K562 (cell line): ENCODE measurements at regions not wholly inside any gene's neighbourhood (a gene's known extent, or its start where the extent isn't known, plus 50 kb on each side); places are given as distances from the start of the nearest gene placed in this dataset.

Experiments
- ATAC-seq: fragments of 200-7000 bp; cut with Tn5 transposase; 3 replicates; pipeline ENCODE4 v1.9.1; 2020; ENCODE audit warnings: moderate library complexity
- BruUV-seq: library from RNA; stranded (reverse); fragments of 400-500 nt; replicated peaks from 2 replicates; lab custom pipeline; 2021; lab: Mats Ljungman, UMichigan
- CTCF ChIA-PET: fragments of 300-600 bp; formaldehyde crosslinking; extraction: SDS; loops from one replicate; lab custom pipeline; 2021; ENCODE audit warnings: low intra/inter-chr PET ratio; lab: Yijun Ruan, JAX
- POLR2A ChIA-PET: fragments of 300-600, 350-650 bp; sonication (Branson Sonifier 250); formaldehyde crosslinking; extraction: SDS; loops from one replicate; lab custom pipeline; 2021; ENCODE audit warnings: antibody characterized with exemption, inconsistent platforms; lab: Yijun Ruan, JAX
- DNase-seq, 4 experiments: peaks; one replicate each; pipeline versions ENCODE4 v3.0.0 to v3.0.0-alpha.2; 2011 to 2018; ENCODE audit warnings: low spot score in 3 of 4, mixed read lengths in 3 of 4; ENCODE audit errors: extremely low read depth in 1 of 4
- FAIRE-seq: peaks from 2 replicates; lab custom pipeline; 2011; peaks lifted over from hg19 to GRCh38; lab: Jason Lieb, UNC
- H2AFZ ChIP-seq: 2 replicates; pipeline ENCODE4 v1.6.0; 2011; ENCODE audit warnings: low read depth, low read length, control low read depth, inconsistent platforms
- H3K27ac ChIP-seq: fragments of 200-600 bp; 3 replicates; pipeline ENCODE4 v1.8.0; 2011; ENCODE audit warnings: low read depth, mild to moderate bottlenecking, control low read depth, inconsistent platforms, low read length, moderate library complexity, mixed read lengths; ENCODE audit errors: extremely low read depth
- H3K27me3 ChIP-seq, 2 experiments: fragments of 300-600 bp in 1 of 2; 2 replicates in 1 of 2; 3 replicates in 1 of 2; pipeline versions ENCODE4 v1.6.0 to v1.8.0; 2011; ENCODE audit warnings: inconsistent platforms in 2 of 2, low read length in 2 of 2, mild to moderate bottlenecking in 1 of 2, mixed read lengths in 1 of 2, moderate library complexity in 1 of 2; ENCODE audit not compliant: control insufficient read depth in 2 of 2, insufficient read depth in 2 of 2
- H3K36me3 ChIP-seq: fragments of 300-600 bp; 3 replicates; pipeline ENCODE4 v1.8.0; 2011; ENCODE audit warnings: mild to moderate bottlenecking, low read length, inconsistent platforms; ENCODE audit not compliant: control insufficient read depth, insufficient read depth
- H3K4me1 ChIP-seq, 2 experiments: fragments of 200-600 bp in 1 of 2; replicated peaks in 1 of 2; 2 replicates in 1 of 2; 3 replicates in 1 of 2; pipeline versions ENCODE4 v1.5.1 to v1.8.0; 2011; ENCODE audit warnings: inconsistent platforms in 2 of 2, low read length in 2 of 2, mild to moderate bottlenecking in 1 of 2, mixed read lengths in 1 of 2, moderate library complexity in 1 of 2; ENCODE audit not compliant: control insufficient read depth in 2 of 2, insufficient read depth in 2 of 2
- H3K4me2 ChIP-seq: 2 replicates; pipeline ENCODE4 v1.6.1; 2011; ENCODE audit warnings: low read length, control low read depth, inconsistent platforms, mixed read lengths; ENCODE audit not compliant: insufficient read depth
- H3K4me3 ChIP-seq: fragments of 200-600 bp; sonication (generic), shearing (Covaris generic); 2 replicates; pipeline ENCODE4 v1.5.1; 2016; ENCODE audit warnings: control low read depth, inconsistent platforms
- H3K79me2 ChIP-seq: fragments of 200-600 bp; 3 replicates; pipeline ENCODE4 v1.8.0; 2011; ENCODE audit warnings: low read length, inconsistent platforms; ENCODE audit not compliant: control insufficient read depth, insufficient read depth
- H3K9ac ChIP-seq, 2 experiments: 2 replicates each; pipeline versions ENCODE4 v1.6.0 to v1.6.1; 2011; ENCODE audit warnings: low read depth in 2 of 2, low read length in 2 of 2, control low read depth in 1 of 2, inconsistent platforms in 1 of 2, mild to moderate bottlenecking in 1 of 2, mixed read lengths in 1 of 2; ENCODE audit not compliant: insufficient read depth in 1 of 2
- H3K9me1 ChIP-seq: one replicate; pipeline ENCODE4 v1.6.0; 2011; ENCODE audit warnings: inconsistent platforms, mild to moderate bottlenecking, low read length, moderate library complexity; ENCODE audit not compliant: control insufficient read depth, insufficient read depth
- H3K9me3 ChIP-seq: replicated peaks from 2 replicates; pipeline ENCODE4 v1.5.1; 2011; ENCODE audit warnings: low read depth, low read length, inconsistent platforms; ENCODE audit not compliant: control insufficient read depth, insufficient read depth
- H4K20me1 ChIP-seq: replicated peaks from 2 replicates; pipeline ENCODE4 v1.6.1; 2011; ENCODE audit warnings: low read length, inconsistent platforms, mixed read lengths; ENCODE audit not compliant: control insufficient read depth, insufficient read depth
- ETV1 ChIP-seq: fragments of 450-650 bp; conservative IDR thresholded peaks from 2 replicates; pipeline ENCODE4 v1.6.1; 2016; ENCODE audit warnings: missing genetic modification characterization, control low read depth, low read depth, missing compliant biosample characterization
- PPARD ChIP-seq: fragments of 250-450 bp; sonication (Bioruptor Pico); IDR thresholded peaks from 2 replicates; pipeline ENCODE4 v1.8.0; 2022; ENCODE audit warnings: inconsistent platforms, mild to moderate bottlenecking, moderate library complexity
- RB1 ChIP-seq: fragments of 450-650 bp; IDR thresholded peaks from 2 replicates; pipeline ENCODE4 v1.6.1; 2017; ENCODE audit warnings: low read depth, mild to moderate bottlenecking
- SNAPC5 ChIP-seq: fragments of 250-450 bp; sonication (Bioruptor Pico); IDR thresholded peaks from 2 replicates; pipeline ENCODE4 v1.8.0; 2021; ENCODE audit warnings: moderate library complexity, mild to moderate bottlenecking, inconsistent platforms
- SREBF2 ChIP-seq: sonication (generic); formaldehyde crosslinking; IDR thresholded peaks from 2 replicates; pipeline ENCODE4 v1.4.0; 2020; ENCODE audit warnings: mild to moderate bottlenecking, missing genetic modification reagents
- ZNF444 ChIP-seq: fragments of 250-450 bp; sonication (Bioruptor Pico); IDR thresholded peaks from 2 replicates; pipeline ENCODE4 v1.4.0; 2020; ENCODE audit warnings: mild to moderate bottlenecking, moderate library complexity
- in situ Hi-C: fragments of 300-500 bp; cut with MboI; formaldehyde crosslinking; loops from 4 replicates; pipeline ENCODE4 v1.15.0; 2018; ENCODE audit warnings: inconsistent platforms, mixed read lengths
- intact Hi-C: fragments of 100-400 bp; cut with micrococcal nuclease; formaldehyde crosslinking; loops from 2 replicates; pipeline ENCODE4 v1.14.2; 2022

GRCh38 chr11:29200791-29201562 lies 815.9 kb downstream of the KCNA4 start (continued):
- TF ChIP-seq SREBF2 (CRISPR knock-in tag) (no peak), ETV1 (tag) (no peak), PPARD (no peak), ZNF444 (CRISPR knock-in tag) (no peak)
- TF ChIP-seq, all 486 proteins: peak for 0

- H3K9me1 ChIP-seq: no peaks in the 10 kb centered on the region
- no peak overlapping the region for H2AFZ ChIP-seq
- no peak overlapping the region for H3K4me2 ChIP-seq
- no peak overlapping the region for H3K9ac ChIP-seq
- in situ Hi-C loops: no loop called here
- H3K27me3 ChIP-seq: no peaks in the 10 kb centered on the region
- DNase-seq (no peak), ATAC-seq (no peak)
- no peak overlapping the region for H3K4me3 ChIP-seq
- H3K9me3 ChIP-seq: no peaks in the 10 kb centered on the region
- H3K79me2 ChIP-seq: no peaks in the 10 kb centered on the region
- no TSS peak for BruUV-seq
- CTCF ChIA-PET: no interaction called here
- TF ChIP-seq RB1 (no peak), SNAPC5 (CRISPR knock-in tag) (no peak)
- TF ChIP-seq, all 486 proteins: peak for 0
- no peak for FAIRE-seq
- intact Hi-C loops: no loop called here
- no peaks in the 10 kb centered on the region for H3K4me1 ChIP-seq
- POLR2A ChIA-PET: no interaction called here
- no peaks in the 10 kb centered on the region for H4K20me1 ChIP-seq
- H3K27ac ChIP-seq: no peak overlapping the region
- H3K36me3 ChIP-seq: no peaks in the 10 kb centered on the region
Observed at GRCh38 chr11:29190313-29190712, 826.5 kb downstream of the KCNA4 start.
